ENCODE measurements at regions not wholly inside any gene's neighbourhood (a gene's known extent, or its start where the extent isn't known, plus 50 kb on each side); places are given as distances from the start of the nearest gene placed in this dataset.

- Histone ChIP-seq H3K27ac (no peak overlapping the region), H3K36me3 (no peaks in the 10 kb centered on the region), H3K27me3 (no peaks in the 10 kb centered on the region), H3K4me3 (no peak overlapping the region), H3K9me3 (peaks cover 0 to 6% (median 5%) of the 10 kb centered on the region in 4 donors), H3K4me1 (peaks cover 0 to 9% (median 4%) of the 10 kb centered on the region in 4 donors)
- no peak for DNase-seq
- intact Hi-C loops (cut with DNase I; ENCODE audit: low total_unique reads) = no loop called here
- TF ChIP-seq CTCF (IDR thresholded peaks at IDR 0.05) = no peak
- TF ChIP-seq EP300 (IDR thresholded peaks at IDR 0.05) = no peak
- no peak for TF ChIP-seq POLR2A (IDR thresholded peaks at IDR 0.05)
- no peak for TF ChIP-seq POLR2AphosphoS5 (IDR thresholded peaks at IDR 0.05)
- WGBS, 5 donors = 86 to 95% (median 91%) methylated on average over 7 of the region's 7 CpGs
Measured at GRCh38 chr2:236977852-236978398, 107.8 kb upstream of the COPS8 start.

- no peak for DNase-seq
- Histone ChIP-seq H3K27me3 (no peaks in the 10 kb centered on the region), H3K27ac (no peak overlapping the region), H3K4me1 (no peaks in the 10 kb centered on the region), H3K36me3 (no peaks in the 10 kb centered on the region), H3K9me3 (peaks cover 0 to 15% (median 10%) of the 10 kb centered on the region in 4 donors), H3K4me3 (no peak overlapping the region)
- intact Hi-C loops (cut with DNase I; ENCODE audit: low total_unique reads) = no loop called here
- WGBS, 5 donors = 77 to 92% (median 88%) methylated on average over 3 of the region's 3 CpGs
- TF ChIP-seq CTCF (IDR thresholded peaks at IDR 0.05) (no peak), EP300 (IDR thresholded peaks at IDR 0.05) (no peak), POLR2A (IDR thresholded peaks at IDR 0.05) (no peak), POLR2AphosphoS5 (IDR thresholded peaks at IDR 0.05) (no peak)
Measured at GRCh38 chr2:236979664-236980063, 106.0 kb upstream of the COPS8 start.

- peaks cover 0 to 3% (median 0%) of the 10 kb centered on the region in 4 donors for H3K4me1 ChIP-seq
- no peak overlapping the region for H3K4me3 ChIP-seq
- DNase-seq = no peak
- no peaks in the 10 kb centered on the region for H3K36me3 ChIP-seq
- peaks cover 0 to 15% (median 10%) of the 10 kb centered on the region in 4 donors for H3K9me3 ChIP-seq
- TF ChIP-seq POLR2A (IDR thresholded peaks at IDR 0.05) (no peak), POLR2AphosphoS5 (IDR thresholded peaks at IDR 0.05) (no peak), CTCF (IDR thresholded peaks at IDR 0.05) (no peak), EP300 (IDR thresholded peaks at IDR 0.05) (no peak)
- no peak overlapping the region for H3K27ac ChIP-seq
- no peaks in the 10 kb centered on the region for H3K27me3 ChIP-seq
- 87 to 97% (median 89%) methylated on average over 3 of the region's 3 CpGs for WGBS, 5 donors
- intact Hi-C loops (cut with DNase I; ENCODE audit: low total_unique reads) = no loop called here
Measured at GRCh38 chr2:236980961-236981360, 104.7 kb upstream of the COPS8 start.

- no peaks in the 10 kb centered on the region for H3K36me3 ChIP-seq
- H3K9me3 ChIP-seq = peaks cover 0 to 15% (median 10%) of the 10 kb centered on the region in 4 donors
- intact Hi-C loops (cut with DNase I; ENCODE audit: low total_unique reads) = no loop called here
- H3K4me3 ChIP-seq = no peak overlapping the region
- no peaks in the 10 kb centered on the region for H3K27me3 ChIP-seq
- DNase-seq = no peak
- TF ChIP-seq EP300 (IDR thresholded peaks at IDR 0.05) (no peak), POLR2A (IDR thresholded peaks at IDR 0.05) (no peak), CTCF (IDR thresholded peaks at IDR 0.05) (no peak)
- H3K4me1 ChIP-seq = peaks cover 0 to 11% (median 1%) of the 10 kb centered on the region in 4 donors
- H3K27ac ChIP-seq = no peak overlapping the region
- 93 to 100% (median 97%) methylated on average over 4 of the region's 4 CpGs for WGBS, 5 donors
Measured at GRCh38 chr2:236981701-236982485, 103.8 kb upstream of the COPS8 start.
